ENCODE measurements at regions not wholly inside any gene's neighbourhood (a gene's known extent, or its start where the extent isn't known, plus 50 kb on each side); places are given as distances from the start of the nearest gene placed in this dataset.

GRCh38 chr2:172207911-172208310, 105.2 kb upstream of the DLX2 start:
- Histone ChIP-seq H3K9me3 (ENCODE audit: low read depth, low read length, poor library complexity, severe bottlenecking) (no peaks in the 10 kb centered on the region), H3K4me3 (ENCODE audit: low read depth, low read length, poor library complexity, severe bottlenecking) (no peak overlapping the region), H3K4me1 (ENCODE audit: insufficient read depth, low read length, poor library complexity, severe bottlenecking) (no peaks in the 10 kb centered on the region), H3K27me3 (replicated peaks; ENCODE audit: insufficient read depth, low read depth, low read length, poor library complexity) (no peaks in the 10 kb centered on the region), H3K36me3 (ENCODE audit: insufficient read depth, low read length, poor library complexity, severe bottlenecking) (no peaks in the 10 kb centered on the region), H3K27ac (ENCODE audit: low read depth, low read length, poor library complexity, severe bottlenecking) (no peak overlapping the region)
- BruUV-seq (replicated peaks): no TSS peak
- ChIA-PET POLR2A (ENCODE audit: low non-redundant PET) (no interaction called here), CTCF (no interaction called here)
- TF ChIP-seq EZH2 (IDR thresholded peaks at IDR 0.05; ENCODE audit: borderline replicate concordance, low read depth, low read length, poor library complexity, severe bottlenecking) (no peak), CTCF (conservative IDR thresholded peaks at IDR 0.05; ENCODE audit: low read depth, low read length) (no peak)
- intact Hi-C loops (cut with micrococcal nuclease; ENCODE audit: unreplicated experiment): no loop called here
- DNase-seq (ENCODE audit: low spot score): no peak

- no peak overlapping the region for H3K4me3 ChIP-seq (ENCODE audit: low read depth, low read length, poor library complexity, severe bottlenecking)
- intact Hi-C loops (cut with micrococcal nuclease; ENCODE audit: unreplicated experiment): no loop called here
- H3K36me3 ChIP-seq (ENCODE audit: insufficient read depth, low read length, poor library complexity, severe bottlenecking): no peaks in the 10 kb centered on the region
- no peak overlapping the region for H3K27ac ChIP-seq (ENCODE audit: low read depth, low read length, poor library complexity, severe bottlenecking)
- no peaks in the 10 kb centered on the region for H3K27me3 ChIP-seq (replicated peaks; ENCODE audit: insufficient read depth, low read depth, low read length, poor library complexity)
- no peaks in the 10 kb centered on the region for H3K4me1 ChIP-seq (ENCODE audit: insufficient read depth, low read length, poor library complexity, severe bottlenecking)
- CTCF ChIA-PET: no interaction called here
- peak; percentile 7 for DNase-seq (ENCODE audit: low spot score)
- no TSS peak for BruUV-seq (replicated peaks)
- TF ChIP-seq CTCF (conservative IDR thresholded peaks at IDR 0.05; ENCODE audit: low read depth, low read length): no peak
- POLR2A ChIA-PET (ENCODE audit: low non-redundant PET): interaction anchor here (0.6 kb wide), 1 partner anchor 863 kb away, joined by 3 read pairs; no protein-coding TSS in a partner anchor
- no peaks in the 10 kb centered on the region for H3K9me3 ChIP-seq (ENCODE audit: low read depth, low read length, poor library complexity, severe bottlenecking)
Measured at GRCh38 chr2:172208791-172209325, 106.2 kb upstream of the DLX2 start.

GRCh38 chr2:172210599-172210998, 107.9 kb upstream of the DLX2 start:
- H3K27me3 ChIP-seq (replicated peaks; ENCODE audit: insufficient read depth, low read depth, low read length, poor library complexity): no peaks in the 10 kb centered on the region
- ChIA-PET CTCF (no interaction called here), POLR2A (ENCODE audit: low non-redundant PET) (no interaction called here)
- H3K4me1 ChIP-seq (ENCODE audit: insufficient read depth, low read length, poor library complexity, severe bottlenecking): no peaks in the 10 kb centered on the region
- H3K4me3 ChIP-seq (ENCODE audit: low read depth, low read length, poor library complexity, severe bottlenecking): no peak overlapping the region
- no TSS peak for BruUV-seq (replicated peaks)
- no peaks in the 10 kb centered on the region for H3K9me3 ChIP-seq (ENCODE audit: low read depth, low read length, poor library complexity, severe bottlenecking)
- H3K27ac ChIP-seq (ENCODE audit: low read depth, low read length, poor library complexity, severe bottlenecking): no peak overlapping the region
- TF ChIP-seq EZH2 (IDR thresholded peaks at IDR 0.05; ENCODE audit: borderline replicate concordance, low read depth, low read length, poor library complexity, severe bottlenecking): no peak
- TF ChIP-seq CTCF (conservative IDR thresholded peaks at IDR 0.05; ENCODE audit: low read depth, low read length): no peak
- intact Hi-C loops (cut with micrococcal nuclease; ENCODE audit: unreplicated experiment): no loop called here
- no peaks in the 10 kb centered on the region for H3K36me3 ChIP-seq (ENCODE audit: insufficient read depth, low read length, poor library complexity, severe bottlenecking)
- DNase-seq (ENCODE audit: low spot score): no peak
